ENCODE measurements at regions not wholly inside any gene's neighbourhood (a gene's known extent, or its start where the extent isn't known, plus 50 kb on each side); places are given as distances from the start of the nearest gene placed in this dataset.

DNA sequence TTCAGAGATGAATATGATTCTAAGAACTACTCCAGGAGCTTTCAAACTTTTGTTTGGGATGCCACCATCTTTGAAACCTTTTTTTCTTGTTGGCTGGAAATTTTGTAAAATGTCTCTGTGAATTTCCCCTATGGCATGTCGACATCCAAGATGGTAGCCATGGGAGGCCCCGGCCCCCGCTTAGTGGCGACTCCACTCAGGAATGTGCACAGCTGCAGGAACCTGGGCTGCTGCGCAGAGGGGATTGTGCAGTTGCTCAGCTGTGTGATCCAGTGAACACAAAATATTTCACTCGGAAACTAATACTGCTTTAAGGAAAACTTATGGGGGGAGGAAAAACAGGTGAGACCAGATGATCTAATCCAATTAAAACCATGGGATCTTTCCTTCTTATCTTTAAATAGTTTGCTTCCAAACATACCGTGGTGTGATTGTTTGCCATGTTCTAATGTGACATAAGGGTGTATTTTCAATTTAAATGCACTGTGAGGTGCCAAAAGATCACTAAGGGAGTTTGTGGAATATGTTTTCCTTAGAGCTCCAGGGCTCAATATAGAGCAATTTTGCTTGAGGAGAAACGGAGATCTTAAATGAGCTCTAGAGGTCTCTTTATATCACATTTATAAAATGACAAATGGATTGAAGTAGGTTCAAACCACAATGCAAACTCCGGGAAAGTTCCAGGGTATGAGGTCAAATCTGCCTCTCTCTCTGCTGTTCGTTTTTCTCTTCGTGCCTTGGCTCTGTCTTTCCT lies 497.7 kb downstream of the FGF9 start:
- TF ChIP-seq, protein P1, sequence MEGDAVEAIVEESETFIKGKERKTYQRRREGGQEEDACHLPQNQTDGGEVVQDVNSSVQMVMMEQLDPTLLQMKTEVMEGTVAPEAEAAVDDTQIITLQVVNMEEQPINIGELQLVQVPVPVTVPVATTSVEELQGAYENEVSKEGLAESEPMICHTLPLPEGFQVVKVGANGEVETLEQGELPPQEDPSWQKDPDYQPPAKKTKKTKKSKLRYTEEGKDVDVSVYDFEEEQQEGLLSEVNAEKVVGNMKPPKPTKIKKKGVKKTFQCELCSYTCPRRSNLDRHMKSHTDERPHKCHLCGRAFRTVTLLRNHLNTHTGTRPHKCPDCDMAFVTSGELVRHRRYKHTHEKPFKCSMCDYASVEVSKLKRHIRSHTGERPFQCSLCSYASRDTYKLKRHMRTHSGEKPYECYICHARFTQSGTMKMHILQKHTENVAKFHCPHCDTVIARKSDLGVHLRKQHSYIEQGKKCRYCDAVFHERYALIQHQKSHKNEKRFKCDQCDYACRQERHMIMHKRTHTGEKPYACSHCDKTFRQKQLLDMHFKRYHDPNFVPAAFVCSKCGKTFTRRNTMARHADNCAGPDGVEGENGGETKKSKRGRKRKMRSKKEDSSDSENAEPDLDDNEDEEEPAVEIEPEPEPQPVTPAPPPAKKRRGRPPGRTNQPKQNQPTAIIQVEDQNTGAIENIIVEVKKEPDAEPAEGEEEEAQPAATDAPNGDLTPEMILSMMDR (IDR thresholded peaks at IDR 0.05), result no peak
- TF ChIP-seq POLR2AphosphoS5 (IDR thresholded peaks at IDR 0.05) (no peak), POLR2A (IDR thresholded peaks at IDR 0.05) (no peak)

Data from gastroesophageal sphincter (tissue), 3 donors.